ENCODE measurements at regions not wholly inside any gene's neighbourhood (a gene's known extent, or its start where the extent isn't known, plus 50 kb on each side); places are given as distances from the start of the nearest gene placed in this dataset.

GRCh38 chr3:30524357-30525040 lies 81.9 kb upstream of the TGFBR2 start:
- Histone ChIP-seq H3K27me3 (ENCODE audit: low read length) (no peaks in the 10 kb centered on the region), H3K36me3 (ENCODE audit: insufficient read depth, low read length) (no peaks in the 10 kb centered on the region), H3K4me3 (ENCODE audit: low read length) (no peak overlapping the region), H3K9me3 (ENCODE audit: low read length) (peaks cover 3% of the 10 kb centered on the region; the same call in 1 of the 2 replicates), H4K20me1 (ENCODE audit: insufficient read depth, low read depth, low read length) (no peaks in the 10 kb centered on the region), H2AFZ (ENCODE audit: low read length) (no peak overlapping the region), H3K4me1 (ENCODE audit: low read length) (no peaks in the 10 kb centered on the region), H3K4me2 (ENCODE audit: low read depth, low read length, poor library complexity, severe bottlenecking) (no peak overlapping the region), H3K9me2 (replicated peaks; ENCODE audit: insufficient read depth, low read length) (no peaks in the 10 kb centered on the region), H3K79me2 (ENCODE audit: low read length) (no peaks in the 10 kb centered on the region), H3K9ac (ENCODE audit: low read length) (no peak overlapping the region), H3K27ac (ENCODE audit: low read length) (no peak overlapping the region)
- no peak for DNase-seq

GRCh38 chr3:30526031-30526430 lies 80.4 kb upstream of the TGFBR2 start:
- no peak overlapping the region for H3K9ac ChIP-seq (ENCODE audit: low read length)
- peaks cover 3% of the 10 kb centered on the region; the same call in 1 of the 2 replicates for H3K9me3 ChIP-seq (ENCODE audit: low read length)
- no peak for DNase-seq
- H2AFZ ChIP-seq (ENCODE audit: low read length), result no peak overlapping the region
- no peak overlapping the region for H3K4me3 ChIP-seq (ENCODE audit: low read length)
- H3K27me3 ChIP-seq (ENCODE audit: low read length), result no peaks in the 10 kb centered on the region
- H3K4me2 ChIP-seq (ENCODE audit: low read depth, low read length, poor library complexity, severe bottlenecking), result no peak overlapping the region
- H3K36me3 ChIP-seq (ENCODE audit: insufficient read depth, low read length), result no peaks in the 10 kb centered on the region
- no peak overlapping the region for H3K27ac ChIP-seq (ENCODE audit: low read length)
- no peaks in the 10 kb centered on the region for H4K20me1 ChIP-seq (ENCODE audit: insufficient read depth, low read depth, low read length)
- H3K9me2 ChIP-seq (replicated peaks; ENCODE audit: insufficient read depth, low read length), result no peaks in the 10 kb centered on the region
- no peaks in the 10 kb centered on the region for H3K79me2 ChIP-seq (ENCODE audit: low read length)
- H3K4me1 ChIP-seq (ENCODE audit: low read length), result no peaks in the 10 kb centered on the region

- Histone ChIP-seq H3K4me3 (ENCODE audit: low read length) (no peak overlapping the region), H3K27ac (ENCODE audit: low read length) (no peak overlapping the region), H3K79me2 (ENCODE audit: low read length) (no peaks in the 10 kb centered on the region), H2AFZ (ENCODE audit: low read length) (no peak overlapping the region), H3K27me3 (ENCODE audit: low read length) (no peaks in the 10 kb centered on the region), H3K9me3 (ENCODE audit: low read length) (peaks cover 3% of the 10 kb centered on the region; the same call in 1 of the 2 replicates), H3K9me2 (replicated peaks; ENCODE audit: insufficient read depth, low read length) (no peaks in the 10 kb centered on the region), H3K36me3 (ENCODE audit: insufficient read depth, low read length) (no peaks in the 10 kb centered on the region), H4K20me1 (ENCODE audit: insufficient read depth, low read depth, low read length) (no peaks in the 10 kb centered on the region), H3K4me1 (ENCODE audit: low read length) (no peaks in the 10 kb centered on the region), H3K9ac (ENCODE audit: low read length) (no peak overlapping the region), H3K4me2 (ENCODE audit: low read depth, low read length, poor library complexity, severe bottlenecking) (no peak overlapping the region)
- no peak for DNase-seq
These were observed 79.2 kb upstream of the TGFBR2 start for GRCh38 chr3:30527186-30527585.

GRCh38 chr3:30527720-30528119 lies 78.7 kb upstream of the TGFBR2 start:
- H3K9ac ChIP-seq (ENCODE audit: low read length), result no peak overlapping the region
- H3K9me2 ChIP-seq (replicated peaks; ENCODE audit: insufficient read depth, low read length), result no peaks in the 10 kb centered on the region
- H4K20me1 ChIP-seq (ENCODE audit: insufficient read depth, low read depth, low read length), result no peaks in the 10 kb centered on the region
- H3K9me3 ChIP-seq (ENCODE audit: low read length), result peaks cover 3% of the 10 kb centered on the region; the same call in 1 of the 2 replicates
- DNase-seq, result no peak
- no peak overlapping the region for H3K27ac ChIP-seq (ENCODE audit: low read length)
- no peaks in the 10 kb centered on the region for H3K4me1 ChIP-seq (ENCODE audit: low read length)
- H3K79me2 ChIP-seq (ENCODE audit: low read length), result no peaks in the 10 kb centered on the region
- H2AFZ ChIP-seq (ENCODE audit: low read length), result no peak overlapping the region
- H3K36me3 ChIP-seq (ENCODE audit: insufficient read depth, low read length), result no peaks in the 10 kb centered on the region
- no peak overlapping the region for H3K4me3 ChIP-seq (ENCODE audit: low read length)
- H3K4me2 ChIP-seq (ENCODE audit: low read depth, low read length, poor library complexity, severe bottlenecking), result no peak overlapping the region
- H3K27me3 ChIP-seq (ENCODE audit: low read length), result no peaks in the 10 kb centered on the region

GRCh38 chr3:30530084-30530483 lies 76.3 kb upstream of the TGFBR2 start:
- no peak for DNase-seq
- Histone ChIP-seq H3K9me2 (replicated peaks; ENCODE audit: insufficient read depth, low read length) (no peaks in the 10 kb centered on the region), H3K4me3 (ENCODE audit: low read length) (no peak overlapping the region), H3K9me3 (ENCODE audit: low read length) (peaks cover 6% of the 10 kb centered on the region; the same call in 1 of the 2 replicates), H3K9ac (ENCODE audit: low read length) (no peak overlapping the region), H2AFZ (ENCODE audit: low read length) (no peak overlapping the region), H3K4me1 (ENCODE audit: low read length) (no peaks in the 10 kb centered on the region), H4K20me1 (ENCODE audit: insufficient read depth, low read depth, low read length) (no peaks in the 10 kb centered on the region), H3K79me2 (ENCODE audit: low read length) (no peaks in the 10 kb centered on the region), H3K27ac (ENCODE audit: low read length) (no peak overlapping the region), H3K36me3 (ENCODE audit: insufficient read depth, low read length) (no peaks in the 10 kb centered on the region), H3K4me2 (ENCODE audit: low read depth, low read length, poor library complexity, severe bottlenecking) (no peak overlapping the region), H3K27me3 (ENCODE audit: low read length) (no peaks in the 10 kb centered on the region)

GRCh38 chr3:30531017-30531570 lies 75.3 kb upstream of the TGFBR2 start:
- no peaks in the 10 kb centered on the region for H3K9me2 ChIP-seq (replicated peaks; ENCODE audit: insufficient read depth, low read length)
- H3K4me2 ChIP-seq (ENCODE audit: low read depth, low read length, poor library complexity, severe bottlenecking), result no peak overlapping the region
- no peak overlapping the region for H3K27ac ChIP-seq (ENCODE audit: low read length)
- peaks cover 6% of the 10 kb centered on the region; the same call in 1 of the 2 replicates for H3K9me3 ChIP-seq (ENCODE audit: low read length)
- no peaks in the 10 kb centered on the region for H3K4me1 ChIP-seq (ENCODE audit: low read length)
- no peaks in the 10 kb centered on the region for H3K27me3 ChIP-seq (ENCODE audit: low read length)
- DNase-seq, result no peak
- H3K4me3 ChIP-seq (ENCODE audit: low read length), result no peak overlapping the region
- H3K36me3 ChIP-seq (ENCODE audit: insufficient read depth, low read length), result no peaks in the 10 kb centered on the region
- no peak overlapping the region for H2AFZ ChIP-seq (ENCODE audit: low read length)
- H3K79me2 ChIP-seq (ENCODE audit: low read length), result no peaks in the 10 kb centered on the region
- H4K20me1 ChIP-seq (ENCODE audit: insufficient read depth, low read depth, low read length), result no peaks in the 10 kb centered on the region
- no peak overlapping the region for H3K9ac ChIP-seq (ENCODE audit: low read length)

GRCh38 chr3:30535525-30535924 lies 70.9 kb upstream of the TGFBR2 start:
- Histone ChIP-seq H3K4me3 (ENCODE audit: low read length) (no peak overlapping the region), H3K79me2 (ENCODE audit: low read length) (no peaks in the 10 kb centered on the region), H3K9ac (ENCODE audit: low read length) (no peak overlapping the region), H3K9me2 (replicated peaks; ENCODE audit: insufficient read depth, low read length) (no peaks in the 10 kb centered on the region), H3K27me3 (ENCODE audit: low read length) (no peaks in the 10 kb centered on the region), H3K4me1 (ENCODE audit: low read length) (no peaks in the 10 kb centered on the region), H4K20me1 (ENCODE audit: insufficient read depth, low read depth, low read length) (no peaks in the 10 kb centered on the region), H2AFZ (ENCODE audit: low read length) (no peak overlapping the region), H3K36me3 (ENCODE audit: insufficient read depth, low read length) (no peaks in the 10 kb centered on the region), H3K9me3 (ENCODE audit: low read length) (0 out of 2 replicates have a peak, but pooled peaks cover 3% of the 10 kb centered on the region), H3K4me2 (ENCODE audit: low read depth, low read length, poor library complexity, severe bottlenecking) (no peak overlapping the region), H3K27ac (ENCODE audit: low read length) (no peak overlapping the region)
- no peak for DNase-seq

- Histone ChIP-seq H3K9me3 (ENCODE audit: low read length) (no peaks in the 10 kb centered on the region), H3K4me3 (ENCODE audit: low read length) (no peak overlapping the region), H3K27ac (ENCODE audit: low read length) (no peak overlapping the region), H3K36me3 (ENCODE audit: insufficient read depth, low read length) (no peaks in the 10 kb centered on the region), H3K79me2 (ENCODE audit: low read length) (no peaks in the 10 kb centered on the region), H3K9me2 (replicated peaks; ENCODE audit: insufficient read depth, low read length) (no peaks in the 10 kb centered on the region), H3K9ac (ENCODE audit: low read length) (no peak overlapping the region), H3K4me1 (ENCODE audit: low read length) (no peaks in the 10 kb centered on the region), H2AFZ (ENCODE audit: low read length) (no peak overlapping the region), H3K4me2 (ENCODE audit: low read depth, low read length, poor library complexity, severe bottlenecking) (no peak overlapping the region), H3K27me3 (ENCODE audit: low read length) (no peaks in the 10 kb centered on the region), H4K20me1 (ENCODE audit: insufficient read depth, low read depth, low read length) (no peaks in the 10 kb centered on the region)
- no peak for DNase-seq
These were observed 67.6 kb upstream of the TGFBR2 start for GRCh38 chr3:30538791-30539190.
